Erythroblast (primary cell): ENCODE measurements at regions not wholly inside any gene's neighbourhood (a gene's known extent, or its start where the extent isn't known, plus 50 kb on each side); places are given as distances from the start of the nearest gene placed in this dataset.
"Not testable (repeated sequence)": the region's sequence is repeated elsewhere in the genome, so short reads cannot be mapped to it uniquely, and the experiment has no call there.

ENCODE experiments used
- DNase-seq, 2 experiments: peaks; one replicate each; lab custom pipeline; 2025; lab: John Stamatoyannopoulos, UW
- GATA1 ChIP-seq: IDR thresholded peaks from 2 replicates; pipeline ENCODE4 v1.6.1; 2011; ENCODE audit warnings: low read depth, mild to moderate bottlenecking, control low read depth, low read length, moderate library complexity
- POLR2A ChIP-seq: IDR thresholded peaks from 2 replicates; pipeline ENCODE4 v1.6.1; 2011; ENCODE audit warnings: mild to moderate bottlenecking, low read length

DNA sequence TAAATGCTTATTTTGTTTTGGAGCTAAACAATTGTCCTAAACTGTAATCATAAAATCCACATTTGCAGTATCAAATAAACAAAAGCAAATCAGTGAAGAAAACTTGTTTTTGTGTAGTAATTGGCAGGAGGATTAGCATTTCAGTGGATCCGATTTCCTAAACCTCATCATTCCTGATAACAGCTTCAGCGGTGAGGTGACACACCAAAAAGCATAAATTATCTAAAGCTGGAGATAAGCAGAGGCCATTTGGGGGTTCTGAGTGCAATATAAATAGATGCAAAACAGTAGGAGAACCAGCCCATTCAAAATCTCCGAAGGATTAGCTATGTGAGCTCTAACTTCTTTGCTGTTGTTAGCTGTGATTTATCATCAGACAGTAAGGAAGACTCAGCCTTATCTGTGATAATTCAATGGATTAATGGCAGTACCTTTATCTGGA, 235.8 kb downstream of the EPHA7 start:
- TF ChIP-seq POLR2A (no peak), GATA1 (no peak)
- no peak for DNase-seq

DNA sequence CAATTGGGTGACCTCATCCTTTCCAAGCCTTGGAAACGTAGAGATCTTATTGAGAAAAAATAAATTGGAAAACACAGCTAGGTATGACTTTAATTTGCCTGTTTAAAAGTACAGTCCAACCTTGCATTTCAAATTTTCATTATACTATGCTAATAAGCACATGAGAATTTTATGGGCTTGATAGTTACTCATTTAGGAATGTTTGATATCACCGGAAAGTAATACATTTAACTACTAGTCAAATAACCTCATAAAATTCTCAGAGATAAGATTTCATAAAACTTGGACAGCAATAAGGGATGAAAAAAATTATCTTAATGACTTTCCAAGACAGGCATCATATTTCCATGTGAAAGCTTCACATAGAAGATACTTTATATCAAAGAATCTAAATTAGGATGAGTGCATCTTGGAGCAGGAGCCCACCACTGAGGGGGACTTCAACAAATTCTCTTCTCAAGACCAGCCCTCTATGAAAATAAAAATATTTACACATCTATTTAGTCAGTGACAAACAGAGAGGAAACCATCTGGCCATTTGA, 236.3 kb downstream of the EPHA7 start:
- DNase-seq: no peak
- TF ChIP-seq POLR2A (no peak), GATA1 (no peak)

DNA sequence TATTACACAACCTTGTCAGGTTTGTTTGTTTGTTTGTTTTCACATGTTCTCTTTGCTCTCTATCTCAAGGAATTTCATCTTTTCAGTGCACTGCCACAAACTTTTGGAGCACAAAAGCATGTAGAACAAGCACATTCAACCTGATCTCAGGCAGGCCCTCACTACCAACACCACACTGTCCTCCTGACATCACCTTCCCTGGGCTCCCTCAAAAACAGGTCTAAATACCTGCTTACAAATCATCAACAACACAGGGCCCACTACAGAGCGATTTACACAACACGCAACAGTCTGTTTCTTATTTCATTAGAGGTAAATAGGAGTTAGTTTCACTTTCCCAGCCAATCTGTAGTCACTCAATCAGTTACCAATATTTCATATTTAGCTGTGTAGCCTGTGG, 241.4 kb downstream of the EPHA7 start:
- no peak for TF ChIP-seq POLR2A
- TF ChIP-seq GATA1: no peak
- no peak for DNase-seq

DNA sequence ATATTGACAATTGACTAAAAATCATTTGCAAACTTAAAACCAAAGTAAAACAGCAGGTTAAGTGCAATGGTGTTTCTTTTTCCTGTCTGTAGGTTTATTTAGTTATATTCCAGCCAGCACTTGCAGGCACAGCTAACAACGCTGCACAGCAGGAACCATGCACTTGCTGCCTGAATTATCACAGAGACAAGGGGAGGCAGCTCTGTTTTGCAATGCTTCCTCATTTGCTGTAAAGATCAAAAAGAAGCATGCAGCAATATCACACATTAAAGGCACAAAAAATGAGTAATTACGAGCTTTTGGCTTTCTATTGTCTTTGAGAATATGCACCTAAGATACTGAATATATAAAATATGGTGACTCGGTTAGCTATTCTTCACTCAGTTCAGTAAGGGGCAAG, 241.9 kb downstream of the EPHA7 start:
- no peak for TF ChIP-seq GATA1
- no peak for TF ChIP-seq POLR2A
- DNase-seq: no peak

DNA sequence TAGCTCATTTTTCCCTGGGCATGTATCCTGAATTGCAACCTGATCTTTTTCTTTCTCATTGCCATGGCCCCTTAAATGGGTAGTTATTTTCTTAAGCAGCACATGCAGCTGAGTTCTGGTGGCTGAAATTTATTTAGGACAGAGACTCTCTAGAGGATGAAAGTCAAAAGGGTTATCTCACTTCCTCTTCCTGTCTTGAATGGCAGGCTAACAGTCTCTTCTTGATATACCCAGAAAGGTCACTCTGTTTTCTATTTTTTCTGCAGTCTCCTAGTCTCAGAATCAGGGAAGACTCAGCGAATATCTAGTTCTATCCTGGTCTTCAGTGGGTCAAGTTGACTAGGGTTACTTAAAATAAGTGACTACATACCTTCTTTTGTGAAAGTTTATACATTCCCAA, 243.3 kb downstream of the EPHA7 start:
- DNase-seq: no peak
- TF ChIP-seq POLR2A (no peak), GATA1 (no peak)

DNA sequence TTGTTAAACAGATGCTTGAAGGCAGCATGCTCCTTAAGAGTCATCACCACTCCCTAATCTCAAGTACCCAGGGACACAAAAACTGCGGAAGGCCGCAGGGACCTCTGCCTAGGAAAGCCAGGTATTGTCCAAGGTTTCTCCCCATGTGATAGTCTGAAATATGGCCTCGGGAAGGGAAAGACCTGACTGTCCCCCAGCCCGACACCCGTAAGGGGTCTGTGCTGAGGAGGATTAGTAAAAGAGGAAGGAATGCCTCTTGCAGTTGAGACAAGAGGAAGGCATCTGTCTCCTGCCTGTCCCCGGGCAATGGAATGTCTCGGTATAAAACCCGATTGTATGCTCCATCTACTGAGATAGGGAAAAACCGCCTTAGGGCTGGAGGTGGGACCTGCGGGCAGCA, 245.8 kb downstream of the EPHA7 start:
- DNase-seq: not testable (repeated sequence)

DNA sequence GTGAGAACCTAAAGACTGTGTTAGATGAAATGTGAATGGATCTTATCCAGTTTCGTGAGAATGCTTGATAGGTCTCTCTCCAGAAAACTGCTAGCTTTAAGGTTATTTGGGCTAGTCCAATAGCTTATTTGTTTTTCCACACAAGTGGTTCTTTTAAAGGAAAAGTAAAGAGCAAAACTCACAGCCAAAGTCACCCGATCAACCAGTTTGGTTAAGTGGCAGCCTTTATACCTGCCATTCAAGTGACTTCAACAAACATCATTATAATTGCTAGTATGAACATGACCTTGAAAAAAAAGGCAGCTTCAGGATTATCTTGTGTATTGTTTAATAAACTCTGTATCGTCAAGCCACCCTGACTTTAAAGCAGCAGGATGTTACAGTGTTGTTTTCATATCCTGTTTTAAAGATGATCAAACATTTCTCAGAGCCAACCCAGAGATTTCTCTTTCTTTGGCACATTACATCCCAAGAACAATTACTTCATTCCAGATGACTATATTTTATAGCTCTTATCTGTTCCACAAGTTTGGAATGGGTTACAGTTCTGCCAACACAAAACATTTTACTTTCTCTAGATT, 253.4 kb downstream of the EPHA7 start:
- DNase-seq: no peak
- TF ChIP-seq POLR2A (no peak), GATA1 (no peak)

DNA sequence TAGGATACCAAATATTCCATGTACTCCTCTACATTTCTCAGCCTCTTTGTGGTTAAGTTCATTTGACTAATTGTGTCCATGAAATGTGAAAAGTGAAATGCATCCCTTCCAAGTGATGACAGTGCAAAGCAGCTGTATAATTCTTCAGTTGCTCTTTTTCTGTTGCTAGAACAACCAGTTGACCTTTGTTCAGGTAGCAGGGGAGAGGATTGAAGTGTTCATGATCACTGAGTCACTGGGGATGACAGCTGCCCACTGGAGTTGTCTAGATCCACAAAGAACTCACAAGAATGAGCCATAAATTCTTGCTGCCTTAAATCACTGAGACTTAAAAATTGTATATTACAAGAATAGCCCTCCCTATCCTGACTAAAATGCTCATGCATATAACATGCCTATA, 254.6 kb downstream of the EPHA7 start:
- DNase-seq: no peak

DNA sequence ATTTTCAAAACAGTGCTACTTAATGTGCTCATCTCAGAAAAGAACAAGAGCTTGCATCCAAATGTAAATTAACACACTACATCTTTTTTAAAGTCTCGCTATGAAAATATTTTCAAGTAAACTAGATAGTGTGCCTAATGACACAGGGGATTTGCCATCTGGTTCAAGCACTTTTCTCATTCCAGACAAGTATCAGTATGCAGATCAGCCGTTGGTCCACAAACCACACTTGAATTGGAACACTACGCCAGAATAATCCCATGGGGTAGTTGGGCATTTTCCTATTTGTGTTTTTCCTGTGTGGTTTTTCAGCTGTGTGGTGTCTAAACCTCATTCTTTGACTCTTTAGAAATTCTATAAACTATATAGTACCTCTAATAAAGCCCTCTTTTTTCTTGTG, 256.2 kb downstream of the EPHA7 start:
- TF ChIP-seq GATA1 (no peak), POLR2A (no peak)
- DNase-seq: no peak

More for the DNA sequence above, 254.6 kb downstream of the EPHA7 start:
- TF ChIP-seq GATA1 (no peak), POLR2A (no peak)

DNA sequence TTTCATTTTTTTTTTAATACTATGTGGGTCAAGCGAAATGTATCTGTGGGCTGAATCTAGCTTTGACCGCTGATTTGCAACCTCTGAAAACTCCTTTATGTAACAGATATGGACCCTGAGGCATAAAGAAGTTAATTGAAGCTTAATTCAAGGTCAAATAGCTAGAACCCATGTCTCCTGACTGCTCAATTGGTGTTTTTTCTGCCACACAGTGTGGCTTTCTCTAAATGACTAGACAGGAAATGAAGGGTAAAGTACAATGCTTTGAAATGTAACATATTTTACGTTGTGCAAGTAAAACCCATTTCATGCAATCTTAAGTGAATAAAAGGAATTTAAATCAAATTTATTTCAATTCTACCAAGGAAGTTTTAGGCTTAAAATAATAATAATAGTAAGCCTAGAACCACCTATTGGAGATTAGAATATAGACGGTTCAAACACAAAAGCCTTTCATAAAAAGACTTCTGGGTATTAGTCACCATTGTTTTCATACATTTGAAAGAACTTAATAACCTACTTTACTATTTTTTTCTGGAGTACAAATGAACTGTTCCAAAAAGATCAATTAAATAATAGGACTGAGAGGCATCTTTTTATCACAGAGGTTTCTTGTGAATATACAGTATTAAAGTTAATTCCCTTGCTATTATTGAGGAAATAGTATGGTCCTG, 279.8 kb downstream of the EPHA7 start:
- no peak for TF ChIP-seq GATA1
- TF ChIP-seq POLR2A: no peak
- DNase-seq: no peak

DNA sequence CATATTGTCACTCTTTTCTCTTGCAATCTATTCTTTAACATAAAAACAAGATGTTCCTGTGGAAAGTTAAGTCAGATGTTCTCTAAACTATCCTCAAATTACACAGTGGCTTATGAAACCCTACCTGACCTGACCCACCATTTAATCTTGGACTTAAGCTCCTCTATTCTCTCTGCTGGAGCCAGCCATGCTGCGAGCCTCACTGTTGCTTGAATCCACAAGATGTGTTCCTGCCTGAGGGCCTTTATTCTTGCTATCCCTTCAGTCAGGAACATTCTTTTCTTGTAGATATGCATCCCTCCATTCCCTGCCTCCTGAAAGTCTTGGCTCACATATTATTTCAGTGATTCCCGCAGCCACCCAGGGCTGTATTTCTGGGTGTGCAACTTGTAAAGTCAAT, 283.2 kb downstream of the EPHA7 start:
- no peak for TF ChIP-seq POLR2A
- TF ChIP-seq GATA1: no peak
- DNase-seq: no peak

DNA sequence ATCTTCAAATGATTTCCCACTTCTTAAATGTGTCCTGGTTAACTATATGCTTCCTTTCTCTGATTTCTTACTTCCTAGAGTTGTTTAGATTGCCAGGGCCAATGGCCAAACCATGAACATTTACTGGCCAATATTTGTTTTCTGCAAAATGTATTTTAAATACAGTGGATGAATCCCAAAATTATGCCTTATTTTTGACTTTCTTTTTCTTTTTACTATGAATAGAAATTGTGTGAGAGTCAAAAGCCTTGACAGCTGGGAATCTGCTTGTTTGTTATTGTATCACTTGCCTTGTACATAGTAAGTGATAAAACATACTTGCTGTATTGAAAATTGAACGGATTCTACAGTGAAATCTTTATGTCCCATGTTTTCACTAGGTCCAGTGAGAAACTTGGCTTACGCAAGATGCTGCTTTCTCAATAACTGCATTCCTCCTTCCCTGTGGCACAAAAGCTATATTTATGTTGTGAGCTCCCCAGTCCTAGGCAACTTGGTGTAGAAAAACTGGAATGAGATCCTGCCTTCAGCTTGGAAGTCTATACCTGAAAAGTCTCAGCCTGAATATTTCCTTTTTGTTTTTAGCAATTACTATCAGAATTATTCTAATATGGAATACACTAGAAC, 295.2 kb downstream of the EPHA7 start:
- DNase-seq: no peak
- TF ChIP-seq GATA1: no peak
- no peak for TF ChIP-seq POLR2A

DNA sequence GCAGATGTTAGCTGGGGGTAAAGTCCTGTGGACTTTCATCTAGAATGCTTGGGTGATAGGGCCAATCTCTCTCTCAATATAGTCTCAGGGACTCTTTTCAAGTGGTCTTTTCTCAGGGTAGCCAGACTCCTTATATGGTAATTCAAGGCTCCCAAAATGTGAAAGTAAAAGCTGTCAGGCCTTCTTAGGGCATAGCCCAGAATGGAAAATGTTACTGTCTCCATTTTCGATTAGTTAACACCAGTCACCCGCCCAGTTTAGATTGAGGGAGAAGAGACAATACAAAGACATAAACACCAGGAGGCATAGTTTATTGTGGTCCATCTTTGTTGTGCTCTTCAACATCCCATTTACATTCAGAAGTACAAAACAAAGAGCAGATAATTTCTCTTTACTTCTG, 295.8 kb downstream of the EPHA7 start:
- TF ChIP-seq POLR2A: no peak
- no peak for TF ChIP-seq GATA1
- DNase-seq: no peak

DNA sequence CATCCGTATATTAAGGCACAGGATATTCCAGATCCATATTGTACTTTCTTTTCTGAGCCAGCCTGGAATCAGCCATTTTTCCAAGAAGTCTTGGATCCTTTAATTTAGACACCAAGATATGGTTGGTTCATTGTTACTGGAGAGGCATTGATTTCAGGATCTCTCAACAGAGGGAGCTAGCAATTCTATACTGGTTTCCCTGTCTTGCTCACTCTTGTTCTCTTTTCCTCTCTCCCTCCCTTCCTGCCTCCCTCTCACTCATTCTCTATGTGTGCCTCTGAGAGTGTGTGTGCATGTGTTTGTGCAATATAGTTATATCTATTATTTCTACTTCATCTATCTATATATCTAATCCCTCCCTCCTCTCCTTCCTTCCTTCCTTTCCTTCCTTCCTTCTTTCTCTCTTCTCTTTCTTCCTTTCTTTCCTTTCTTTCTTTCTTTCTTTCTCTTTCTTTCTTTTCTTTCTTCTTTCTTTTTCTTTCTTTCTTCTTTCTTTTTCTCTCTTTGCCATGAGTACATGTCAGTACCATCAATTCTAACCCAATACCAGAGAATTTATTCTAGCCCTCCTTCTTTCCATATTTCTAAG, 299.1 kb downstream of the EPHA7 start:
- TF ChIP-seq POLR2A: no peak
- TF ChIP-seq GATA1: no peak
- DNase-seq: no peak

DNA sequence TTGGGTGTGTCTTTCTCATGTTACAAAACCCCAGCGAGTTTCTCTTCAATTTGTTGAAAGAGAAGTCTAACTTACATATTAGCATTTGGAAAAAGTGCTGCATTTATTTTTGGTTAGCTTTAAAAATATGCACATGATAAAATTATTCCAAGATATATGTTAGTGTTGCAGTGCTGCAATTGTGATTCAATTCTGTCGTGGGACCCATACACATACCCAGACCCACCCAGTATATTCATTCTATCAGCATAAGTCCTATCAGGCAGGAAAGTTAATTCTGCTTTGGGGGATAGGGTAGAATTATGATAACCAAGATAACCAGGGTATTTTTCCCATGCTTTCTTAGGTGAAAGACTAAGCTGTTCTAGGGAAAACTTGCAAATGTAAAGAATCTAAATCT, 313.5 kb downstream of the EPHA7 start:
- no peak for TF ChIP-seq POLR2A
- no peak for TF ChIP-seq GATA1
- DNase-seq: no peak
